Activated naive CD4-positive, alpha-beta T cell treated with anti-CD3 and anti-CD28 coated beads for 36 hours (primary cell): ENCODE measurements at regions not wholly inside any gene's neighbourhood (a gene's known extent, or its start where the extent isn't known, plus 50 kb on each side); places are given as distances from the start of the nearest gene placed in this dataset.
"Not testable (repeated sequence)": the region's sequence is repeated elsewhere in the genome, so short reads cannot be mapped to it uniquely, and the experiment has no call there.

Experiments used
- CTCF ChIA-PET: fragments of 350-600 bp; sonication (Branson Sonifier 250); formaldehyde crosslinking; loops from one replicate; lab custom pipeline; 2021; ENCODE audit warnings: antibody characterized with exemption; lab: Charles Lee
- DNase-seq: peaks from one replicate; pipeline ENCODE4 v3.0.0-alpha.2; 2020
- H3K27ac Mint-ChIP-seq: one replicate; pipeline ENCODE4 v1.8.0; 2021; ENCODE audit warnings: mild to moderate bottlenecking, mixed read lengths
- H3K27me3 Mint-ChIP-seq: one replicate; pipeline ENCODE4 v1.8.0; 2021; ENCODE audit warnings: low read depth, mixed read lengths
- H3K36me3 Mint-ChIP-seq: one replicate; pipeline ENCODE4 v1.8.0; 2021; ENCODE audit warnings: low read depth, mixed read lengths
- H3K4me1 Mint-ChIP-seq: one replicate; pipeline ENCODE4 v1.8.0; 2021; ENCODE audit warnings: low read depth, mixed read lengths
- H3K4me3 Mint-ChIP-seq: one replicate; pipeline ENCODE4 v1.8.0; 2021; ENCODE audit warnings: mild to moderate bottlenecking, moderate library complexity, mixed read lengths
- H3K9me3 Mint-ChIP-seq: one replicate; pipeline ENCODE4 v1.8.0; 2021; ENCODE audit warnings: mixed read lengths
- intact Hi-C: fragments of 100-400 bp; cut with micrococcal nuclease; formaldehyde crosslinking; loops from one replicate; pipeline ENCODE4 v1.15.1; 2023

- Mint-ChIP-seq H3K9me3 (peaks cover 6% of the 10 kb centered on the region), H3K27me3 (no peaks in the 10 kb centered on the region), H3K4me3 (no peak overlapping the region), H3K4me1 (no peaks in the 10 kb centered on the region), H3K36me3 (no peaks in the 10 kb centered on the region), H3K27ac (no peak overlapping the region)
- CTCF ChIA-PET: no interaction called here
- intact Hi-C loops: no loop called here
- no peak for DNase-seq
These were observed 468.0 kb upstream of the POU3F2 start for GRCh38 chr6:98366371-98366770.

- CTCF ChIA-PET: interaction anchor here (0.6 kb wide), 1 partner anchor 592 kb away, joined by 4 read pairs; no protein-coding TSS in a partner anchor
- no peaks in the 10 kb centered on the region for H3K36me3 Mint-ChIP-seq
- H3K4me1 Mint-ChIP-seq: no peaks in the 10 kb centered on the region
- DNase-seq: no peak
- H3K4me3 Mint-ChIP-seq: no peak overlapping the region
- intact Hi-C loops: no loop called here
- no peaks in the 10 kb centered on the region for H3K27me3 Mint-ChIP-seq
- H3K9me3 Mint-ChIP-seq: peaks cover 2% of the 10 kb centered on the region
- H3K27ac Mint-ChIP-seq: no peak overlapping the region
These were observed 453.8 kb upstream of the POU3F2 start for GRCh38 chr6:98380589-98380988.

GRCh38 chr6:98382246-98382645, 452.1 kb upstream of the POU3F2 start:
- H3K9me3 Mint-ChIP-seq: peaks cover 4% of the 10 kb centered on the region
- H3K36me3 Mint-ChIP-seq: no peaks in the 10 kb centered on the region
- CTCF ChIA-PET: no interaction called here
- H3K27ac Mint-ChIP-seq: no peak overlapping the region
- H3K27me3 Mint-ChIP-seq: no peaks in the 10 kb centered on the region
- H3K4me3 Mint-ChIP-seq: no peak overlapping the region
- H3K4me1 Mint-ChIP-seq: no peaks in the 10 kb centered on the region
- DNase-seq: no peak
- intact Hi-C loops: no loop called here

GRCh38 chr6:98384334-98384733, 450.0 kb upstream of the POU3F2 start:
- peaks cover 2% of the 10 kb centered on the region for H3K9me3 Mint-ChIP-seq
- H3K36me3 Mint-ChIP-seq: no peaks in the 10 kb centered on the region
- intact Hi-C loops: no loop called here
- CTCF ChIA-PET: no interaction called here
- H3K4me1 Mint-ChIP-seq: no peaks in the 10 kb centered on the region
- H3K27ac Mint-ChIP-seq: no peak overlapping the region
- no peak for DNase-seq
- H3K4me3 Mint-ChIP-seq: no peak overlapping the region
- no peaks in the 10 kb centered on the region for H3K27me3 Mint-ChIP-seq

- Mint-ChIP-seq H3K4me3 (no peak overlapping the region), H3K9me3 (peaks cover 2% of the 10 kb centered on the region), H3K27me3 (no peaks in the 10 kb centered on the region), H3K27ac (no peak overlapping the region), H3K36me3 (no peaks in the 10 kb centered on the region), H3K4me1 (no peaks in the 10 kb centered on the region)
- DNase-seq: no peak
- intact Hi-C loops: no loop called here
- CTCF ChIA-PET: no interaction called here
These were observed 449.6 kb upstream of the POU3F2 start for GRCh38 chr6:98384801-98385200.

- Mint-ChIP-seq H3K27ac (no peak overlapping the region), H3K9me3 (no peaks in the 10 kb centered on the region), H3K4me3 (no peak overlapping the region), H3K27me3 (no peaks in the 10 kb centered on the region), H3K36me3 (no peaks in the 10 kb centered on the region), H3K4me1 (no peaks in the 10 kb centered on the region)
- CTCF ChIA-PET: no interaction called here
- intact Hi-C loops: no loop called here
- DNase-seq: no peak
These were observed 438.7 kb upstream of the POU3F2 start for GRCh38 chr6:98395610-98396166.

GRCh38 chr6:98416027-98416426, 418.3 kb upstream of the POU3F2 start:
- CTCF ChIA-PET: interaction anchor here (0.7 kb wide), 1 partner anchor 39 kb away, joined by 3 read pairs; no protein-coding TSS in a partner anchor
- intact Hi-C loops: no loop called here
- Mint-ChIP-seq H3K9me3 (peaks cover 11% of the 10 kb centered on the region), H3K4me1 (no peaks in the 10 kb centered on the region), H3K4me3 (no peak overlapping the region), H3K36me3 (no peaks in the 10 kb centered on the region), H3K27ac (no peak overlapping the region), H3K27me3 (no peaks in the 10 kb centered on the region)
- DNase-seq: no peak

GRCh38 chr6:98416497-98417158, 417.7 kb upstream of the POU3F2 start:
- DNase-seq, H3K27me3 Mint-ChIP-seq, H3K36me3 Mint-ChIP-seq, H3K27ac Mint-ChIP-seq, intact Hi-C loops, H3K4me3 Mint-ChIP-seq, H3K4me1 Mint-ChIP-seq, CTCF ChIA-PET: not testable (repeated sequence)
- H3K9me3 Mint-ChIP-seq: peaks cover 11% of the 10 kb centered on the region

GRCh38 chr6:98433325-98434056, 400.9 kb upstream of the POU3F2 start:
- H3K9me3 Mint-ChIP-seq: peaks cover 1% of the 10 kb centered on the region
- no peak overlapping the region for H3K4me3 Mint-ChIP-seq
- CTCF ChIA-PET: no interaction called here
- no peak overlapping the region for H3K27ac Mint-ChIP-seq
- intact Hi-C loops: no loop called here
- H3K36me3 Mint-ChIP-seq: no peaks in the 10 kb centered on the region
- H3K4me1 Mint-ChIP-seq: no peaks in the 10 kb centered on the region
- no peaks in the 10 kb centered on the region for H3K27me3 Mint-ChIP-seq
- no peak for DNase-seq

GRCh38 chr6:98443633-98444032, 390.7 kb upstream of the POU3F2 start:
- no peaks in the 10 kb centered on the region for H3K27me3 Mint-ChIP-seq
- no peak overlapping the region for H3K4me3 Mint-ChIP-seq
- intact Hi-C loops: no loop called here
- CTCF ChIA-PET: no interaction called here
- DNase-seq: no peak
- H3K27ac Mint-ChIP-seq: no peak overlapping the region
- no peaks in the 10 kb centered on the region for H3K4me1 Mint-ChIP-seq
- peaks cover 1% of the 10 kb centered on the region for H3K9me3 Mint-ChIP-seq
- H3K36me3 Mint-ChIP-seq: no peaks in the 10 kb centered on the region

- no peak overlapping the region for H3K27ac Mint-ChIP-seq
- peaks cover 2% of the 10 kb centered on the region for H3K9me3 Mint-ChIP-seq
- H3K4me3 Mint-ChIP-seq: no peak overlapping the region
- CTCF ChIA-PET: interaction anchor here (0.6 kb wide), 1 partner anchor 1365 kb away, joined by 3 read pairs; no protein-coding TSS in a partner anchor
- H3K36me3 Mint-ChIP-seq: no peaks in the 10 kb centered on the region
- no peaks in the 10 kb centered on the region for H3K4me1 Mint-ChIP-seq
- DNase-seq: no peak
- no peaks in the 10 kb centered on the region for H3K27me3 Mint-ChIP-seq
- intact Hi-C loops: no loop called here
These were observed 381.7 kb upstream of the POU3F2 start for GRCh38 chr6:98452685-98453084.

- no peaks in the 10 kb centered on the region for H3K27me3 Mint-ChIP-seq
- H3K36me3 Mint-ChIP-seq: no peaks in the 10 kb centered on the region
- no peak for DNase-seq
- CTCF ChIA-PET: interaction anchor here (0.7 kb wide), 1 partner anchor 453 kb away, joined by 3 read pairs; no protein-coding TSS in a partner anchor
- H3K4me3 Mint-ChIP-seq: no peak overlapping the region
- no peaks in the 10 kb centered on the region for H3K4me1 Mint-ChIP-seq
- H3K9me3 Mint-ChIP-seq: no peaks in the 10 kb centered on the region
- intact Hi-C loops: no loop called here
- H3K27ac Mint-ChIP-seq: no peak overlapping the region
These were observed 379.5 kb upstream of the POU3F2 start for GRCh38 chr6:98454809-98455322.
